Hematopoietic multipotent progenitor cell treated with erythropoietin and hydrocortisone succinate and interleukin-3 and kit ligand, for 8 days (in vitro differentiated cells): ENCODE measurements at regions not wholly inside any gene's neighbourhood (a gene's known extent, or its start where the extent isn't known, plus 50 kb on each side); places are given as distances from the start of the nearest gene placed in this dataset.

Experiments used
- DNase-seq: peaks from one replicate; pipeline ENCODE4 v3.0.0-alpha.2; 2015

DNA sequence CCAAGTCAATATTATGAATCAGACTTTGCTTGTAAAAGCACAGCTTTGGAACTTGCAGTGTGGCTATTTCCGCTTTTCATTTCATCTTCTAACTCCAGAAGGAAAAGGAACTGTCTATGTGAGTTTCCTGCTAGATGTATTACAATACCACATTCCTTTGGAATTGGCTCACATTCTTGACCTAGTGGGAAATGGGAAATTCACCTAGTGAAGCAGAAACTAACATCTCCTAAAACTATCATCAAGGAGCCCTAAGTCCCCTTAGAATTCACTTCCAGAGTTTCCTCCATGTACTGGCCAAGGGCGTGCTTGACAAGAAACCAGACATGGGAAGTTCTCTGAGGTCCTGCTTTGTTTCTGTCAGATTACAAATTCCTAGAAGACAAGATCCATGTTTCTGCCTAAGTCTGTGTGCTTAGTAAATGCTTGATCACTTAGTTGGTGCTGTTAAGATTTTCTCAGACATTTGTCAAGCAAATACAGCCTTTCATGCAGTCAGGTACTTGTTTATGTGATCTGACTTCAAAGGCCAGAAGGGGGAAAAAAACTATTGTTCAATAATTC is 275.7 kb upstream of the FN1 start:
- DNase-seq, result no peak

DNA sequence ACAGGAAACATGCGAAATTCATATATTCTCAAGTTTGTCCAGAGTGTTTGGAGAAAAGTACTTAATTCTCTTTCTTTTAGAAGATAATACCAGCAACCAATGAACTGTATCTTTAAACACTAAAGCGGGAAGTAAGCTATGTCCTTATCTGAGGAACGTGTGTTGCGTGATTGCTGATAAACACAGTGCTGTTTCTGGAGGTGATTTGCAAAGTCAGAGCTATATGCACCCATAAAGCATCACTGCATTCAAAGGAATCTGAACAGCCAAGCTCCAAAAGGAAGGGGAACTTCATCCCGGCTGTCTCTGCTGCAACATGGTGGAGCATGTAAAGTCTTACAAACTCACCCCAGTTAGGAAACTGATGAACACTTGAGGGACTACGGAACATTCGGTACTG is 271.7 kb upstream of the FN1 start:
- DNase-seq, result no peak

DNA sequence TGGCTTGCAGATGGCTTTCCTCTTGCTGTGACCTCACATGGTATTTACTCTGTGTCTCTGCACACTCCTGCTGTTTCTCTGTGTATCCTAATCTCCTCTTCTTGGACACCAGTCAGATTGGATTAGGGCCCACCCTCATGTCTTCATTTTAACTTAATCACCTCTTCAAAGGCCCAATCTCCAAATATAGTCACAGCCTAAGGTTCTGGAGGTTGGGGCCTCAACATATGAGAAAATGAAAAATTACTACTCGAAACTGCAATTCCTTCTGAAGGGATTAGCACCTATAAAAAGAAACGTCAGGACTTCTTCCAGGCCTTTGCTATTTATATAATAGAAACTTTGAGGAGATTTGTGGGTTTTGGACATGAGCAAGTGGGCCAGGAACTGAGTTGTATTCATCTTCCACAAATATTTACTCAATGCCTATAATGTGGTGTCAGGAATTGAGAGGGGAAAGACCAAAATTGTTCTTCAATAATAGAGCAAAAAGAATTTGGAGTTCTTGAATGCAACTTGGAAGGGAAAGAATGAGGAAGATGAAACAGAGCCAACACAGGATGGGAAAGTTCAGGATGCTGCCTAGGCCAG is 270.0 kb upstream of the FN1 start:
- no peak for DNase-seq

- no peak for DNase-seq
Measured at GRCh38 chr2:215705281-215705680, 269.4 kb upstream of the FN1 start.

- DNase-seq, result no peak
Measured at GRCh38 chr2:215702116-215702902, 266.4 kb upstream of the FN1 start.

DNA sequence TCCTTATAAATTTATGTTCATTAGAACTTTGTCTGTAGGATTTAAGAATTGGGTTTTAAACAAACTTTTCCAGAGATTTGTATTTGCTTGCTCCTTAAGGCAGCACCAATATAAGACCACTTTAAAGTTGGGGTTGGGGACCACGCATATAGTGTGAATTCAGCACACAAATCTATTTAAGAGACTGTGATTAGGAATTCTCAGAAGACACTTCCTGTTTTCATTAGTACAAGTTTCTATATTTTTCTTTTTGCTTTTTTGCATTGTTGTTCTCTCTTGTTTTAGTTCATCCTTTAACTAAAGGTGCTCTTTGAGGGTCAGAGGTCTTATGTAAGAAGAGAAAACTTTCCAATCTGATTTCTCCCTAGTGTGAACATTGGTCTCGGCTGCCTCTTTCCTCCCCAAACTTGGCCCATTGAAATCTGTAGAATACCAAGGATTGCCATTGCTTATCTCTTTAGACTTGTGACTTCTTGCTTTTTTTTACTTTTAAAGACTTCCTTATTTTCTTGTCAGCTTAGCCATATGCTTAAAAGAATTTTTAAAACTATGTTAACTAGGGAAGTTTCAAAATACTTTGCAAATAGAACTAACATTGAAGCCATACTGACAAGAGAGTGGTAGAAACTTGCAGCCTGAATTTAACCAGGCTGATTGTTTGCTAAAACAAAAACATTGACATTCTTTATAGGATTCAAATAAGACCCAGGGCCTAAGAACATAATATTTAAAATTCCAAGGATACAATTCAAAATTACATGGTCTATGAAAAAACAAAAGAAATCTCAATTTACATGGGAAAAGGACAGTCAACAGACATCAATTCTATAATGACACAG is 264.1 kb upstream of the FN1 start:
- no peak for DNase-seq

DNA sequence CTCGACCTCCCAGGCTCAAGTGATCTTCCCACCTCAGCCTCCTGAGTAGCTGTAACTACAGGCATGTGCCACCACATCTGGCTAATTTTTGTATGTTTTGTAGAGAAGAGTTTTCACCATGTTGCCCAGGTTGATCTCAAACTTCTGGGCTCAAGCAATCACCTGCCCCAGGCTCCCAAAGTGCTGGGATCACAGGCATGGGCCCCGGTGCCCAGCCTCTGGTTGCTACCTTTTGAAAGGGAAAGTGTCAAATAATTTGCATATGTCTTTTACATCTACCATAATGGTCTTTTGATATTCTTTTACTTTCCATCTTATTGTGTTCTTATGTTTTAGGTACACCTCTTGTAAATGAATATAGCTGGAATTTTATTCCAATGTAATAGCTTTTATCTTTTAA is 263.1 kb upstream of the FN1 start:
- no peak for DNase-seq

DNA sequence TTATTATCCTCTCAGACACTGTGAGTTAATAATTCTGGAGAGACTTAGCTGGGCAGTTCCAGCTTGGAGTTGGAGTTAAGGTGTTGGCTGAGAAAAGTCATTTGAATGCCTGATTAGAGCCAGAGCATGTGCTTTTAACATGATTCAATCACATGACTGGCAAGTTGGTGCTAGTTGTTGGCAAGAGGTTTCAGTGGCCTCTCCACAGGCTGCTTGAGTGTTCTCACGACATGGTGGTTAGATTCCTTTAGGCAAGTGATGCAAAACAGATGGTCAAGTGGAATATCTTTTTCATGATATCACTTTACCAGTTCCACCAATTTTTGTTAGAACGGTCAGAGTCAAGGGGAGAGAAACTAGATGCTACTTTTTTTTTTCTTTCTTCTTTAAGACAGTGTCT is 262.7 kb upstream of the FN1 start:
- DNase-seq, result no peak

DNA sequence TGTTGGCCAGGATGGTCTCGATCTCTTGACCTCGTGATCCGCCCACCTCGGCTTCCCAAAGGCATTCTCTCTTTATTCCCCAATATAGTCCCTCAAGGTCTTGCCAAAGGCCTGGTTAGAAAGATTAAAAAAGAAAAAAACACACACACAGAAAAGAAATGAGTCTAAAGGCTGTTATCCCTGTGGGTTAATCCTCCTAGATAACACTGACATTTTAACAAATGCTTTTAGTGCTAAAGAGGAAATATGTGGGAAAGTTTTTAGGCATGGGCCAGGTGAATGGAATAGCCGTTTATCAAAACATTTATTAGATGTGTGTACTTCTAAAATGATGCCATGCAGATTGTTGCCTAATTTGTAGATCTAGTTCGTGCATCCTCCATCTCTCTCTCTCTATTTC is 261.6 kb upstream of the FN1 start:
- DNase-seq, result no peak

GRCh38 chr2:215697003-215697402 is 261.1 kb upstream of the FN1 start:
- DNase-seq, result no peak

GRCh38 chr2:215695861-215696260 is 260.0 kb upstream of the FN1 start:
- DNase-seq, result no peak

- no peak for DNase-seq
Measured at GRCh38 chr2:215693999-215694580, 258.2 kb upstream of the FN1 start.

DNA sequence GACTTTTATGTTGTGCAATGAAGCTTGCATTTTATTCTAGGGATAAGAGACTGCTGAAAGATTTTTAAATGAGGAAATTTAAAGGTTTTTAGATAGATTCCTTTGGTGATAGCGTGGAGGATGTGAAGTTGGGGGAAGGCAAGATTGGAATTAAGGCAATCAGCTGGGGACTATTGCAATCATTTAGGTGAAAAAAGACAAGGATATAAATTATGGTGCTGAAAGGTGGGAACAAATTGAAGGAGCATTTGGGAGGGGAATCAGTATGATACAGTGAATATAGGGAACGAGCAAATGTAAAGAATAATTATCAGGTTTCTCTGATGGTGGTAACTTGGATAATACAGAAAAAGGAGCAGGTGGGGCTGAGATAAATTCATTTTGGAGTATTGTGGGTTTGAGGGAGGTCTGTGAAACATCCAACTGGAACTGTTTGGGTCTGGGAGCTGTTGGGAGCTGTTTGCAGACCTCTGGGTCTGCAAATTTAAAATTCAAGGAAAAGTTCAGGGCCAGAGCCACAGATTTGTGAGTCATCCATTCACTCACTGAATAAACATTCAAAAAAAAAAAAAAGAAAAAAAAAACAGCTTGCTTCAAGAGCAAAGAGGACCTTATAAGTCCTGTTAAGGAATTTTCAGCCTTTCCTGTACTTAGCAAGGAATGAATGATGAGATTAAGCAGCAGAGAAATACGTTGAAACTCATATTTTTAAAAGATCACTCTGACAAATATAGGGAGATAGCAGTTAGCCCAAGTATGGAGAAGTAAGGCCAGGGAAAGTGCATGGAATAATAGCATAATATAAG is 257.5 kb upstream of the FN1 start:
- no peak for DNase-seq

- no peak for DNase-seq
Measured at GRCh38 chr2:215692387-215693079, 256.7 kb upstream of the FN1 start.

DNA sequence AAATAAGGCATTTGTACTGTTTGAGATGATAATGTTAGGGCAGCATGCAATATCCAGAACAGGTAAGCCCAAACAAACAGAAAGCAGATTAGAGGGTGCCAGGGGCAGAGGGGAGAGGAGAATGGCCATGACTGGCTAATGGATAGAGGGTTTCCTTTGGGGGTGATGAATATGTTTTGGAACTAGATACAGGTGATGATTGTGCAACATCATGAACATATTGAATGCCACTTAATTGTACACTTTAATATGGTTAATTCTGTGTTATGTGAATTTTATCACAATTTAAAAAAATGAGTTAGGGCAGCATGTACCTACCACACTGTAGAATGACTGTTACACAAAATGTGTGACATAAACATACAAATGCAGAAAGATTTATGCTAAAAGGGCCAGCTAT is 255.5 kb upstream of the FN1 start:
- DNase-seq, result no peak

DNA sequence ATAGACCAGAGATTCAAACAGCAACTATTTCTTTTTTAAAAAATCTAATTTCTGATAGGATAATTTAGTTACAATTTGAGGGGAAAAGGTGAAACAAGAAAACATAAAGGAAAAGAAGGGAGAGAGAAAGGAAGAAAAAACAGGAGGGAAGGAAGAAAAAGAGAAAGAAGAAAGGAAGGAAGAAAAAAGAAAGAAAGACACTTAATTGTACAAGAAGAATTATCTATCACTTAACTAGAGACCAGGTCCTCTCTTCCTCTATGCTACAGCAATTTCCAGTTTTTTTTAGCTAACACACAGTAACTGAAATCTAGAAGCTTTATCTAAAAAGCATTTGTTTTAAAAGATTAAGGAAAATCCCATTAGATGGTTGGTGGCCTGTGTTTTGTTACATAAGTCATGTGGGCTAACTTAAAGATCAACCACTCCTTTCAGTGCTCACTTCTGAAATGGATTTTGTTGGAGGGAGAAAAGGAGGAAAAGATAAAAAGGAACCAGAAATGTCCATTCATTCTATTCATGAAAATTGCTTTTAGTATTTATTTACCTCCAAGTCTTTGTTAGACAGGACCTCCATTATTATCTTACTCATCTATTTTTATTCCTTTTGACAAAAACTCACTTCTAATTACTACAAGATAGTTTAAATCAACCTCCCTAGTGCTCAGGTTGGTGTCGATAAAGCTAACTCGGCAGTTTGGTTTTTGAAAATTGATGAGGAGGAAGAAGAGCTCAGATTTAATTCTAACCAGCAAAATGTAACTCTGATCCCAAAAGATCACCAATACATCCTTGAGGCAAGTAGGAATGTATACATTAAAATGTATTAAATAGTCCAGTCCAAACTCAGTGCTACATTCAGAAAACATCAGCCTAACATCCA is 251.5 kb upstream of the FN1 start:
- DNase-seq, result no peak

- DNase-seq, result no peak
Measured at GRCh38 chr2:215685238-215685990, 249.5 kb upstream of the FN1 start.

- DNase-seq, result no peak
Measured at GRCh38 chr2:215684448-215685237, 248.8 kb upstream of the FN1 start.

- DNase-seq, result no peak
Measured at GRCh38 chr2:215683295-215683694, 247.4 kb upstream of the FN1 start.
